ENCODE measurements at regions not wholly inside any gene's neighbourhood (a gene's known extent, or its start where the extent isn't known, plus 50 kb on each side); places are given as distances from the start of the nearest gene placed in this dataset.

GRCh38 chr12:13772264-13772663 is 209.1 kb downstream of the GRIN2B start:
- H3K36me3 Mint-ChIP-seq (ENCODE audit: low read depth) = no peaks in the 10 kb centered on the region
- no peak overlapping the region for H3K27ac Mint-ChIP-seq
- intact Hi-C loops (cut with micrococcal nuclease) = no loop called here
- DNase-seq = no peak
- no peaks in the 10 kb centered on the region for H3K9me3 Mint-ChIP-seq
- no peaks in the 10 kb centered on the region for H3K4me1 Mint-ChIP-seq
- no peaks in the 10 kb centered on the region for H3K27me3 Mint-ChIP-seq
- no peak overlapping the region for H3K4me3 Mint-ChIP-seq

GRCh38 chr12:13770576-13770975 is 210.8 kb downstream of the GRIN2B start:
- no peak overlapping the region for H3K4me3 Mint-ChIP-seq
- H3K36me3 Mint-ChIP-seq (ENCODE audit: low read depth) = no peaks in the 10 kb centered on the region
- intact Hi-C loops (cut with micrococcal nuclease) = no loop called here
- no peaks in the 10 kb centered on the region for H3K4me1 Mint-ChIP-seq
- H3K27me3 Mint-ChIP-seq = no peaks in the 10 kb centered on the region
- no peak overlapping the region for H3K27ac Mint-ChIP-seq
- no peaks in the 10 kb centered on the region for H3K9me3 Mint-ChIP-seq
- no peak for DNase-seq

DNA sequence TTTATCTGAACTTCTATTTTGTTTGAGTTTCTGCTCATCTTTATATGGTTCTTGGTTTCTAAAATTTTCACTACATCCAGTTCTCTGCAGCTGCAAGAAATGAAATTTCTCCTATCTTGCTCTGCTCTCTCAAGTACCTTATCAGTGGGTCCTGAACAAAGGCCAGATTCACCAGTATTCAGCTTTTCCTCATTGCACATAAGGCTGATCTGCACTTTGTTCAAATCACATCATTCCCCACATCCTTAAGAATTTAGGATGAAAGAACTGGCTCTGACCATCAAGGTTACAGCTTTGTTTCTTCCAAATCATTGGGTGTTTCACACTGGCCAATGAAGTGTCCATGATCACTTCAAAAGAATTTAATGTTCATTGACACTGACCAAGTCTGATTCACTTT is 211.4 kb downstream of the GRIN2B start:
- Mint-ChIP-seq H3K36me3 (ENCODE audit: low read depth) (no peaks in the 10 kb centered on the region), H3K4me1 (no peaks in the 10 kb centered on the region), H3K27me3 (no peaks in the 10 kb centered on the region), H3K27ac (no peak overlapping the region), H3K4me3 (no peak overlapping the region), H3K9me3 (no peaks in the 10 kb centered on the region)
- intact Hi-C loops (cut with micrococcal nuclease) = no loop called here
- DNase-seq = no peak

GRCh38 chr12:13769273-13769672 is 212.1 kb downstream of the GRIN2B start:
- Mint-ChIP-seq H3K4me3 (no peak overlapping the region), H3K9me3 (no peaks in the 10 kb centered on the region), H3K27me3 (no peaks in the 10 kb centered on the region), H3K27ac (no peak overlapping the region), H3K36me3 (ENCODE audit: low read depth) (no peaks in the 10 kb centered on the region), H3K4me1 (no peaks in the 10 kb centered on the region)
- intact Hi-C loops (cut with micrococcal nuclease) = no loop called here
- DNase-seq = no peak

DNA sequence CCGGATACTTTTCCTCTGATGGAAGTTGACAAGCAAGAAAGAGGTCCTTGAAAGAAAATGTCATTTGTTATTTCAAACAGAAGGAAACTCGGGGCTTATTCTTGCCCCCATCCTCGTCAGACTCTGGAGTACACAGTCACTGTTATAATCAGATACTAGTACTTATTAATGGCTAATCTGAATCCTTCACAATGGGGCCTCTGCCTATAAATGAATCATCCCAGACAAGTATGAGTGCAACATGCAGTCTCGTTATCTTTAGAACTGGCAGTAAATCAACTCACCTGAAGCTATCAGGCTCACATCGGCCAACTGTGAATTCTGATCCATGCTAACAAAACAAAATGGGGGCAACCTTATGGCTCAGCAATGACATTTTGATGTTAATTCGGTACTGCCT is 216.7 kb downstream of the GRIN2B start:
- Mint-ChIP-seq H3K4me1 (no peaks in the 10 kb centered on the region), H3K27ac (no peak overlapping the region), H3K36me3 (ENCODE audit: low read depth) (no peaks in the 10 kb centered on the region), H3K4me3 (no peak overlapping the region), H3K27me3 (no peaks in the 10 kb centered on the region), H3K9me3 (no peaks in the 10 kb centered on the region)
- no peak for DNase-seq
- intact Hi-C loops (cut with micrococcal nuclease) = no loop called here

GRCh38 chr12:13749389-13749788 is 232.0 kb downstream of the GRIN2B start:
- Mint-ChIP-seq H3K9me3 (no peaks in the 10 kb centered on the region), H3K36me3 (ENCODE audit: low read depth) (no peaks in the 10 kb centered on the region)
- intact Hi-C loops (cut with micrococcal nuclease) = no loop called here

DNA sequence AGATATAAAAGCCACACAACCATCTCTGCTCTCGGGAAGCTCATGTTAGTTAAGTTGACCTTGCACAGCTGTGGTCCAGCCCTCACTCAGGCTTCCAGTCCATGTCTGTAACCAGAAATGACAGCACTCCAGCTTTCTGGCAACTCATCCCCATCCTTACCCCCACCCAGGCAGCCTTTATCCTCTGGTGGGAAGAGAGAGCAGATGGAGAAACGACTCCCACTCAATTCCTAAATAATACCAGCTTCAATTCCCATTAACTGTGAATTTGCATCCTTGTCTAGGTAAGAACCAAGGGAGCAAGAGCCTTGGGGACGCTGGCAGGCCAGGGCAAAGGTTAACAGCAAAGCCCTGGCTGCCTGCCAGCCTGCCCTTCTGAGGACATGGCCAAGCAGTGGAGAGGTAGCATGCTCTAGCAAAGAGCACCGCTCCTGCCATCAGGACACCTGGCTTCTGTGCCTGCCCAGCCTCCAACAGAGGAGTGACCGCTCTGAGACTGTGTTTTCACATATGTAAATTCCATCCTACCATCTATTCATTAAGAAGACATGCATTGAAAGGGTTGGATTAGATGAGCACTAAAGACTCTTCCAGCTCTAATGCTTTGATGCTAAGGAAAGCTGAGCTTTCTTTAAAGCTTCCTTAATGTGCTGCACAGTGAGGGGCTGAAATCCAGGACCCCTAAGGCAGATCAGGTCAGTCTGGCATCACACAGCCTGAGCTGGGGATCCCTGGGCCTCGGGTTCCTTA is 236.1 kb downstream of the GRIN2B start:
- no peak overlapping the region for H3K27ac Mint-ChIP-seq
- no peak overlapping the region for H3K4me3 Mint-ChIP-seq
- no peaks in the 10 kb centered on the region for H3K9me3 Mint-ChIP-seq
- no peaks in the 10 kb centered on the region for H3K36me3 Mint-ChIP-seq (ENCODE audit: low read depth)
- no peaks in the 10 kb centered on the region for H3K4me1 Mint-ChIP-seq
- DNase-seq = no peak
- intact Hi-C loops (cut with micrococcal nuclease) = no loop called here
- H3K27me3 Mint-ChIP-seq = peaks cover 4% of the 10 kb centered on the region

More at GRCh38 chr12:13749389-13749788, 232.0 kb downstream of the GRIN2B start:
- Mint-ChIP-seq H3K27ac (no peak overlapping the region), H3K4me3 (no peak overlapping the region), H3K27me3 (peaks cover 4% of the 10 kb centered on the region), H3K4me1 (no peaks in the 10 kb centered on the region)
- no peak for DNase-seq

DNA sequence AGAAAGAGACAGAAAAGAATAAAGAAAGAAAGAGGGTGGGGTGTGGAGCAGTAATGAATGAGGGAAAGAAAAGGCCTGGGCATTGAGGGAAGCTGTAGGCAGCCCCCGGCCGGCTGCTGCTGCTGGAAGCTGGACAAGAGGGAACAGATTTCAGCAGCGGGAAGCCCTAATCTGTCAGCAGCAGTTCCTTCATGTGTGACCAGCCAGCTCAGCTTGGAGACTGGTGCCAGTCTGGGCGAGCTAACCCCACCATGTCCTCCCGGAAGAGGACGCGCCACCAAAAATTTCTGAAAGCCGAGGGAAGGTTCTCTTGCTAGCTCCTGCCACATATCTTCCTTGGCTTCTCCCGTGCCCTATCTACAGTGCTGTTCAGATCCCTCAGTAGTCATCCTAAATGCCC is 236.8 kb downstream of the GRIN2B start:
- Mint-ChIP-seq H3K36me3 (ENCODE audit: low read depth) (no peaks in the 10 kb centered on the region), H3K27ac (no peak overlapping the region), H3K9me3 (no peaks in the 10 kb centered on the region), H3K27me3 (peaks cover 1% of the 10 kb centered on the region), H3K4me1 (no peaks in the 10 kb centered on the region), H3K4me3 (no peak overlapping the region)
- no peak for DNase-seq
- intact Hi-C loops (cut with micrococcal nuclease) = no loop called here

DNA sequence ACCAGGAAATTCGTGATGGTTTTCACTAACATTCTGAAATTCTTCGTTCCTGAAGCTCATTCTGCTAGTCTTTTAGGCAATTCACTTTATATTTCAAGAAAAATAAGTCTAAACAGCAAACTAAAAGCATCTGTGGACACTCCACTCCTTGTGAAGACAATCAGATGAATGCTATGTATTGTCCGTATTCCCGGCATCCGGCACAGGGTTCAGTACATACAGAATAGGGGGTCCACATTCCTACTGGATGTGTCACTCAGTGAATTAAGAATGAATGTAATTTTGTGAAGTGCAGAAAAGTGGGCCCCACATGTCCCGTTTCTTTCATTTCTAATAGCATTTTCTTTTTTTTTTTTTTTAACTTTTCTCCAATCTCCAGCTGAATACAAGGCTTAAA is 241.3 kb downstream of the GRIN2B start:
- H3K36me3 Mint-ChIP-seq (ENCODE audit: low read depth) = no peaks in the 10 kb centered on the region
- no peaks in the 10 kb centered on the region for H3K4me1 Mint-ChIP-seq
- DNase-seq = no peak
- intact Hi-C loops (cut with micrococcal nuclease) = no loop called here
- H3K9me3 Mint-ChIP-seq = no peaks in the 10 kb centered on the region
- H3K4me3 Mint-ChIP-seq = no peak overlapping the region
- H3K27ac Mint-ChIP-seq = no peak overlapping the region
- no peaks in the 10 kb centered on the region for H3K27me3 Mint-ChIP-seq

GRCh38 chr12:13735734-13736133 is 245.7 kb downstream of the GRIN2B start:
- no peak for DNase-seq
- H3K4me1 Mint-ChIP-seq = no peaks in the 10 kb centered on the region
- intact Hi-C loops (cut with micrococcal nuclease) = no loop called here
- no peak overlapping the region for H3K4me3 Mint-ChIP-seq
- no peaks in the 10 kb centered on the region for H3K27me3 Mint-ChIP-seq
- no peaks in the 10 kb centered on the region for H3K9me3 Mint-ChIP-seq
- no peak overlapping the region for H3K27ac Mint-ChIP-seq
- H3K36me3 Mint-ChIP-seq (ENCODE audit: low read depth) = no peaks in the 10 kb centered on the region

- no peak overlapping the region for H3K27ac Mint-ChIP-seq
- DNase-seq = no peak
- no peak overlapping the region for H3K4me3 Mint-ChIP-seq
- H3K4me1 Mint-ChIP-seq = no peaks in the 10 kb centered on the region
- H3K9me3 Mint-ChIP-seq = no peaks in the 10 kb centered on the region
- no peaks in the 10 kb centered on the region for H3K27me3 Mint-ChIP-seq
- no peaks in the 10 kb centered on the region for H3K36me3 Mint-ChIP-seq (ENCODE audit: low read depth)
- intact Hi-C loops (cut with micrococcal nuclease) = no loop called here
Observed at GRCh38 chr12:13734584-13735152, 246.7 kb downstream of the GRIN2B start.

DNA sequence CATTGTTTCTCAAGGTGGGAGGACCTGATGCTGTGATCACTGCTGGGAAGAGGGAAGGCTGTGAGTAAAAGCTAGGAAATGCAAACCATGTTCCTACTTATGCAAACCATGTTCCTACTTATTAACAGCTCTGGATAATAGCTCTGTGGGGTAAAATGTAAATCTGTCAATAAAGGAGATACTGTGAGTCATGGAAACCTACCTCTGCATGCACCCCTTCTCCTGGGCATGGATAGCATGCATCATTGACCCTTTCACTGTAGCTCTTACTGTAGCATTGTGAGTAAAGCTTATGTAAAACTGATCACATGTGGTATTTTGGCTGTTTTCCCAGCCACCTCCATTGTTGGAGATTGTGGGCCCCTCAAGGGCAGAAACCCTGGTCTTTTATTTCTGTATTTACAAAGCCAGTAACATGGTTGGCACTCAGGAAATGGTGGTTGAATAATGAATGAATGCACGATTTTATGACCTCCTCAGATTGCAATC is 253.7 kb downstream of the GRIN2B start:
- Mint-ChIP-seq H3K9me3 (no peaks in the 10 kb centered on the region), H3K36me3 (ENCODE audit: low read depth) (no peaks in the 10 kb centered on the region), H3K27ac (no peak overlapping the region), H3K27me3 (no peaks in the 10 kb centered on the region), H3K4me1 (no peaks in the 10 kb centered on the region), H3K4me3 (no peak overlapping the region)
- no peak for DNase-seq
- intact Hi-C loops (cut with micrococcal nuclease) = no loop called here

GRCh38 chr12:13725049-13725448 is 256.4 kb downstream of the GRIN2B start:
- Mint-ChIP-seq H3K9me3 (no peaks in the 10 kb centered on the region), H3K27ac (no peak overlapping the region), H3K27me3 (no peaks in the 10 kb centered on the region), H3K4me3 (no peak overlapping the region), H3K36me3 (ENCODE audit: low read depth) (no peaks in the 10 kb centered on the region), H3K4me1 (no peaks in the 10 kb centered on the region)
- intact Hi-C loops (cut with micrococcal nuclease) = no loop called here
- no peak for DNase-seq

GRCh38 chr12:13724136-13724535 is 257.3 kb downstream of the GRIN2B start:
- H3K4me3 Mint-ChIP-seq = no peak overlapping the region
- H3K9me3 Mint-ChIP-seq = no peaks in the 10 kb centered on the region
- intact Hi-C loops (cut with micrococcal nuclease) = no loop called here
- H3K27me3 Mint-ChIP-seq = no peaks in the 10 kb centered on the region
- H3K4me1 Mint-ChIP-seq = no peaks in the 10 kb centered on the region
- H3K27ac Mint-ChIP-seq = no peak overlapping the region
- no peak for DNase-seq
- H3K36me3 Mint-ChIP-seq (ENCODE audit: low read depth) = no peaks in the 10 kb centered on the region

DNA sequence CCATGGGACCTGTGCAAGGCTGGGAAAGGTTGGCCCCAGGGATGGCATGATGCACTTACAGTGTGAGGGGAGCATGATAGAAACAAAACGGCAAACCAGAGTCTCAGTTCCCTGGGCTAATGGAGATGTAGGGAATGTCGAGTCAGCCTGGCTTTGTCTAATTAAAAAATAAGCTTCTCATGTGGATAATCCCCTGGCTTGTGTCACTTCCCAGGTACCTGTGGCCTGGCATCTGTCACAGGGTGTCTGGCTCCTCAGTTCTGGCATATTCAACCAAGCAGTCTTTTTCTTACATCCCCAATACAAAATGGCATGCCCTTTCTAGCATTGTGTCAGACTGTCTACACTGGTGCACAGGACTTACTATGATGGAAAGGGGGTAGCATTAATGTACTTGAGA is 261.4 kb downstream of the GRIN2B start:
- H3K27me3 Mint-ChIP-seq = no peaks in the 10 kb centered on the region
- H3K9me3 Mint-ChIP-seq = no peaks in the 10 kb centered on the region
- H3K27ac Mint-ChIP-seq = no peak overlapping the region
- intact Hi-C loops (cut with micrococcal nuclease) = no loop called here
- no peaks in the 10 kb centered on the region for H3K36me3 Mint-ChIP-seq (ENCODE audit: low read depth)
- H3K4me1 Mint-ChIP-seq = no peaks in the 10 kb centered on the region
- no peak overlapping the region for H3K4me3 Mint-ChIP-seq
- DNase-seq = no peak

Data from activated CD4-positive, alpha-beta T cell treated with anti-CD3 and anti-CD28 coated beads, Interleukin-2, amount 10 ng/mL, durations not matched to agents 24 days and 14 days (primary cell).